Fibroblast of mammary gland (primary cell): ENCODE measurements at regions not wholly inside any gene's neighbourhood (a gene's known extent, or its start where the extent isn't known, plus 50 kb on each side); places are given as distances from the start of the nearest gene placed in this dataset.
"Not testable (repeated sequence)": the region's sequence is repeated elsewhere in the genome, so short reads cannot be mapped to it uniquely, and the experiment has no call there.

ENCODE experiments used
- DNase-seq: peaks from one replicate; pipeline ENCODE4 v3.0.0-alpha.2; 2010; ENCODE audit warnings: low read depth
- H3K4me3 ChIP-seq: 2 replicates; pipeline ENCODE4 v1.5.1; 2011; ENCODE audit warnings: low read depth, mild to moderate bottlenecking, low read length, moderate library complexity; ENCODE audit not compliant: control insufficient read depth
- CTCF ChIP-seq: conservative IDR thresholded peaks from 2 replicates; pipeline ENCODE4 v1.5.1; 2011; ENCODE audit warnings: low read depth, low read length, inconsistent platforms; ENCODE audit not compliant: control insufficient read depth, insufficient read depth

GRCh38 chr2:106257830-106258229 lies 63.7 kb upstream of the UXS1 start:
- TF ChIP-seq CTCF, result no peak
- H3K4me3 ChIP-seq, result no peak overlapping the region
- DNase-seq, result no peak

- H3K4me3 ChIP-seq, result no peak overlapping the region
- TF ChIP-seq CTCF, result no peak
- no peak for DNase-seq
Measured at GRCh38 chr2:106257135-106257534, 63.0 kb upstream of the UXS1 start.

GRCh38 chr2:106249157-106249828 lies 55.2 kb upstream of the UXS1 start:
- not testable (repeated sequence) for H3K4me3 ChIP-seq, DNase-seq

GRCh38 chr2:106248548-106249151 lies 54.5 kb upstream of the UXS1 start:
- TF ChIP-seq CTCF, result peak; percentile 7
- not testable (repeated sequence) for DNase-seq, H3K4me3 ChIP-seq
